Activated CD4-positive, alpha-beta T cell treated with anti-CD3 and anti-CD28 coated beads for 4 hours (primary cell): ENCODE measurements at regions not wholly inside any gene's neighbourhood (a gene's known extent, or its start where the extent isn't known, plus 50 kb on each side); places are given as distances from the start of the nearest gene placed in this dataset.
"Not testable (repeated sequence)": the region's sequence is repeated elsewhere in the genome, so short reads cannot be mapped to it uniquely, and the experiment has no call there.

ENCODE experiments used
- DNase-seq, 2 donors: peaks; one replicate each; pipeline ENCODE4 v3.0.0-alpha.2; 2020

GRCh38 chr6:167230288-167230687 is 60.8 kb upstream of the UNC93A start:
- DNase-seq = no peak

- DNase-seq = no peak
Measured at GRCh38 chr6:167232356-167232755, 58.8 kb upstream of the UNC93A start.

- DNase-seq = no peak
Measured at GRCh38 chr6:167233490-167233889, 57.6 kb upstream of the UNC93A start.

- DNase-seq = not testable (repeated sequence)
Measured at GRCh38 chr6:167234576-167234975, 56.5 kb upstream of the UNC93A start.

- no peak for DNase-seq
Measured at GRCh38 chr6:167235005-167235404, 56.1 kb upstream of the UNC93A start.

- no peak for DNase-seq
Measured at GRCh38 chr6:167235421-167236238, 55.5 kb upstream of the UNC93A start.

- DNase-seq = no peak
Measured at GRCh38 chr6:167236239-167236571, 54.9 kb upstream of the UNC93A start.

GRCh38 chr6:167237438-167238145 is 53.5 kb upstream of the UNC93A start:
- no peak for DNase-seq

- no peak for DNase-seq
Measured at GRCh38 chr6:167238146-167238693, 52.9 kb upstream of the UNC93A start.

GRCh38 chr6:167238694-167239467 is 52.2 kb upstream of the UNC93A start:
- no peak for DNase-seq

- DNase-seq = not testable (repeated sequence)
Measured at GRCh38 chr6:167239470-167239869, 51.6 kb upstream of the UNC93A start.

GRCh38 chr6:167240034-167240541 is 51.0 kb upstream of the UNC93A start:
- no peak for DNase-seq
